ENCODE measurements at regions not wholly inside any gene's neighbourhood (a gene's known extent, or its start where the extent isn't known, plus 50 kb on each side); places are given as distances from the start of the nearest gene placed in this dataset.
A peak's percentile ranks its signal among the peaks of the same experiment; 100 is the strongest.

GRCh38 chr17:77356109-77356689, 215.4 kb downstream of the SEC14L1 start:
- H3K27me3 Mint-ChIP-seq (ENCODE audit: unreplicated experiment), result peaks cover 13% of the 10 kb centered on the region

GRCh38 chr17:77356690-77357201, 216.0 kb downstream of the SEC14L1 start:
- DNase-seq (ENCODE audit: low spot score), result peak; percentile 21
- Mint-ChIP-seq H3K36me3 (ENCODE audit: low read depth, unreplicated experiment) (peaks cover 10% of the 10 kb centered on the region), H3K4me3 (ENCODE audit: unreplicated experiment) (no peak overlapping the region), H3K4me1 (ENCODE audit: unreplicated experiment) (peaks cover 20% of the 10 kb centered on the region), H3K27ac (ENCODE audit: unreplicated experiment) (peak overlapping the region; percentile 32), H3K9me3 (ENCODE audit: unreplicated experiment) (no peaks in the 10 kb centered on the region), H3K27me3 (ENCODE audit: unreplicated experiment) (peaks cover 15% of the 10 kb centered on the region)
- TF ChIP-seq CTCF (IDR thresholded peaks at IDR 0.05; ENCODE audit: unreplicated experiment), result no peak

More at GRCh38 chr17:77356109-77356689, 215.4 kb downstream of the SEC14L1 start:
- Mint-ChIP-seq H3K4me3 (ENCODE audit: unreplicated experiment) (no peak overlapping the region), H3K27ac (ENCODE audit: unreplicated experiment) (no peak overlapping the region), H3K36me3 (ENCODE audit: low read depth, unreplicated experiment) (peaks cover 10% of the 10 kb centered on the region), H3K9me3 (ENCODE audit: unreplicated experiment) (no peaks in the 10 kb centered on the region), H3K4me1 (ENCODE audit: unreplicated experiment) (peaks cover 20% of the 10 kb centered on the region)
- no peak for TF ChIP-seq CTCF (IDR thresholded peaks at IDR 0.05; ENCODE audit: unreplicated experiment)
- DNase-seq (ENCODE audit: low spot score), result peak; percentile 4

- Mint-ChIP-seq H3K4me1 (ENCODE audit: unreplicated experiment) (peaks cover 13% of the 10 kb centered on the region), H3K36me3 (ENCODE audit: low read depth, unreplicated experiment) (peaks cover 10% of the 10 kb centered on the region), H3K27ac (ENCODE audit: unreplicated experiment) (no peak overlapping the region), H3K9me3 (ENCODE audit: unreplicated experiment) (no peaks in the 10 kb centered on the region), H3K4me3 (ENCODE audit: unreplicated experiment) (no peak overlapping the region), H3K27me3 (ENCODE audit: unreplicated experiment) (peaks cover 15% of the 10 kb centered on the region)
- TF ChIP-seq CTCF (IDR thresholded peaks at IDR 0.05; ENCODE audit: unreplicated experiment), result no peak
- no peak for DNase-seq (ENCODE audit: low spot score)
Observed at GRCh38 chr17:77358801-77359200, 218.0 kb downstream of the SEC14L1 start.

GRCh38 chr17:77359236-77359635, 218.5 kb downstream of the SEC14L1 start:
- Mint-ChIP-seq H3K4me3 (ENCODE audit: unreplicated experiment) (no peak overlapping the region), H3K27me3 (ENCODE audit: unreplicated experiment) (peaks cover 15% of the 10 kb centered on the region), H3K36me3 (ENCODE audit: low read depth, unreplicated experiment) (peaks cover 10% of the 10 kb centered on the region), H3K9me3 (ENCODE audit: unreplicated experiment) (no peaks in the 10 kb centered on the region), H3K27ac (ENCODE audit: unreplicated experiment) (no peak overlapping the region), H3K4me1 (ENCODE audit: unreplicated experiment) (peaks cover 14% of the 10 kb centered on the region)
- DNase-seq (ENCODE audit: low spot score), result no peak
- no peak for TF ChIP-seq CTCF (IDR thresholded peaks at IDR 0.05; ENCODE audit: unreplicated experiment)

GRCh38 chr17:77361986-77362620, 221.3 kb downstream of the SEC14L1 start:
- Mint-ChIP-seq H3K4me1 (ENCODE audit: unreplicated experiment) (peaks cover 29% of the 10 kb centered on the region), H3K9me3 (ENCODE audit: unreplicated experiment) (no peaks in the 10 kb centered on the region), H3K27ac (ENCODE audit: unreplicated experiment) (no peak overlapping the region), H3K4me3 (ENCODE audit: unreplicated experiment) (no peak overlapping the region), H3K27me3 (ENCODE audit: unreplicated experiment) (peaks cover 17% of the 10 kb centered on the region), H3K36me3 (ENCODE audit: low read depth, unreplicated experiment) (peaks cover 7% of the 10 kb centered on the region)
- no peak for DNase-seq (ENCODE audit: low spot score)
- TF ChIP-seq CTCF (IDR thresholded peaks at IDR 0.05; ENCODE audit: unreplicated experiment), result no peak
